ENCODE measurements at regions not wholly inside any gene's neighbourhood (a gene's known extent, or its start where the extent isn't known, plus 50 kb on each side); places are given as distances from the start of the nearest gene placed in this dataset.

- no peak for DNase-seq (ENCODE audit: low read depth in 2 of 2, low spot score in 1 of 2)
Measured at GRCh38 chrX:21056622-21057021, 317.6 kb upstream of the CNKSR2 start.

DNA sequence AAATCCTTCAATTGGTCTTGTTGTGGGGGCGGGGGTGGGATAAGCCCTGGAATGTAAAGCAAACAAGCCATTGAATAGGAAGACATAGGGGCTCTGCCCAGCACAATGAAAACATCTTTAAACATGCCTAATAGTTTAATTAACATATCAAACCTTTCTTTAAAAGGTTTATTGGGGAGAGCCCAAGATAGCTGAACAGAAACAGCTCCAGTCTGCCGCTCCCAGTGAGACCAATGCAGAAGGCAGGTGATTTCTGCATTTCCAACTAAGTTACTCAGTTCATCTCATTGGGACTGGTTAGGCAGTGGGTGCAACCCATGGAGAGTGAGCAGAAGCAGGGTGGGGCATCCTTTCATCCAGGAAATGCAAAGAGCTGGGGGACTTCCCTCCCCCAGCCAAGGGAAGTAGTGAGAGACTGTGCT is 327.2 kb upstream of the CNKSR2 start:
- no peak for DNase-seq (ENCODE audit: low read depth in 2 of 2, low spot score in 1 of 2)

- DNase-seq (ENCODE audit: low read depth in 2 of 2, low spot score in 1 of 2), result no peak
Measured at GRCh38 chrX:21014326-21014725, 359.9 kb upstream of the CNKSR2 start.

DNA sequence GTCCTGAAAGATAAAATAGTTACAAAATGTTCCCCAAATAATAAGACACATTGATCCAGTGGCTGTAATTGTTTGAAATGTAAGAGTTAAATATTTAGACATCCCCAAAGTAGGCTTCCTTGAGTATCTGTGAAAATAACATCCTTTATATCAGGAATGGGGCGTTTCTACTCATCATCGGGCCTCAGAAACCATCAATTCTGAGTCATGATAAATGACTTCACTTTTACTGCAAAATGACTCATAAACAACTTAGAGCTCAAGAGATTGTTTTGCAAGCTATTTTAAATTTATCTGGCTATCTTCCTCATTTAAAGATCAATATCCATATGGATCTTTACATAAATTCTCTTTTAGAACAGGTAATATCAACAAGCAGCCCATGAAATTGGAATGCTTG is 369.4 kb upstream of the CNKSR2 start:
- no peak for DNase-seq (ENCODE audit: low read depth in 2 of 2, low spot score in 1 of 2)

DNA sequence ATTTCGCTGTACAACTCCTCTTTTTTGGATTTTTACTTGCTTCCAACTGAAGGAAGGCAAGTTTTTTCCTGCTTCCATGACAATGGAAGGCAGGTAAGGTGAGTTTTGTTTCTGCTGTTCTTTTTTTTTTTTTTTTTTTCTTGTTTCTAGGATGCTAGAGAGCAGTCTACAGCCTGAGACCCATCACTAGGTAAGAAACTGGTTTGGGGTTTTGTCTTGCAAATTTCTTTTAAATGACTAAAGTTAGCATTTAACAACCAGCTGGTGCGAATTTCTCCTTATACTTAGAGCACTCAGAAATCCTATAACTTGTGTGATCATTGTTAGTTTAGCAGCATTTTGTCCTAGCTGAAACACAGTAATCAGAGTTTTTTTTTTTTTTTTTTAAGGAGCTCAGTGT is 378.4 kb upstream of the CNKSR2 start:
- no peak for DNase-seq (ENCODE audit: low read depth in 2 of 2, low spot score in 1 of 2)

GRCh38 chrX:20989361-20989760 is 384.9 kb upstream of the CNKSR2 start:
- no peak for DNase-seq (ENCODE audit: low read depth in 2 of 2, low spot score in 1 of 2)

- no peak for DNase-seq (ENCODE audit: low read depth in 2 of 2, low spot score in 1 of 2)
Measured at GRCh38 chrX:20988804-20989203, 385.4 kb upstream of the CNKSR2 start.

- DNase-seq (ENCODE audit: low read depth in 2 of 2, low spot score in 1 of 2), result no peak
Measured at GRCh38 chrX:20988118-20988517, 386.1 kb upstream of the CNKSR2 start.

DNA sequence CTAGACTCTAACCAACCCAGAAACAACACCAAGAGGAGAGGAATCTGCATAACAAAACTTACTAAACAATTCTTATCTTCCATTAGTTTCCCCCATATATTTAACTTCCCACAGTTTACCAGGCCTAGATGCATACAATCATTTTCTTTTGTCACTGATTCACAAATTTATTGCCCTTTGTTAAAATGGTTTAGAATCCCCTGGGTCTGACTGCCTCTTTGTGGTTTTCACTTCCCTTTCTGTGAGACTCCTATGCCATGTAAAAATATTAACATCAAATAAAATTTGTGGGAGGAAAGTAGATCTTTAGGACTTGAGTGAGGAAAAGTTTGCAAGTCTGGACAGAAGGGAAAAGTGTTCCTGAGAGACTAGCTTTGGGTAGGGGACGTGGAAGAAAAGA is 393.8 kb upstream of the CNKSR2 start:
- DNase-seq (ENCODE audit: low read depth in 2 of 2, low spot score in 1 of 2), result no peak

GRCh38 chrX:20974326-20974725 is 399.9 kb upstream of the CNKSR2 start:
- no peak for DNase-seq (ENCODE audit: low read depth in 2 of 2, low spot score in 1 of 2)

GRCh38 chrX:20973038-20973437 is 401.2 kb upstream of the CNKSR2 start:
- no peak for DNase-seq (ENCODE audit: low read depth in 2 of 2, low spot score in 1 of 2)

- no peak for DNase-seq (ENCODE audit: low read depth in 2 of 2, low spot score in 1 of 2)
Measured at GRCh38 chrX:20971250-20971649, 403.0 kb upstream of the CNKSR2 start.

DNA sequence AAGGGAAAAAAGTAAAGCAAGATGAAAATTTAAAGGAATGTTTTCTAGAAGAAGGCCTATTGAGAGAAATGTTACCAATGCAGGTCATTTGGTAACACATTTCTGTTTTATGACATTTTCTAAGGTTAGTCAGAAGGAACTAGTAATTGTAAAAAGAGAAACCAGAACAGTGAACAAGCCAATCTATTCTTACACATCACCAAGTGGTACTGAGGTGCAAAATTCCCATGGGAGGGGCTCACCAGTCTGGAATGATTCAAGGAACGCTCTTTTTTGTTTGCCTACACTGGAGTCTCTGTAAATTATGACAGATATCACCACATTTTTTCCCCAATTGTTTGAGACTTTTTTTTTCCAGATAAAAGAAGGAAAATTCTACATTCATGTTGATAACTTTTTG is 404.7 kb upstream of the CNKSR2 start:
- no peak for DNase-seq (ENCODE audit: low read depth in 2 of 2, low spot score in 1 of 2)

DNA sequence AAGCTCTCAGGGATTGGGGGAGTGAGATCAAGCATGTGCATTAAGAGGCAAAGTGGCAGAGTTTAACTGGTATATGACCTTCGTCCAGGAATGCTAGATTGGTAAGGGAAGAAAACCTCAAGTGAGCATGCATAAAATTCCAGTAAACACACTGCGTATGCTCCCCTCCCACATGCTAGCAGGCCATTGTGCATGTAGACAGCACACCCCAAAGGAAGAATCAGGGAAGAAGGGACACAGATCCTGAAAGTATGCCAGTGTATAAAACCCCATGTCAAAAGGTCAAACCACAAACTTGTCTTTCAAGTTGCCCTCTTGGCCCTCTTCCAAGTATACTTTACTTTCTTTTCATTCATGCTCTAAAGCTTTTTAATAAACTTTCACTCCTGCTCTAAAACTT is 405.2 kb upstream of the CNKSR2 start:
- DNase-seq (ENCODE audit: low read depth in 2 of 2, low spot score in 1 of 2), result no peak

GRCh38 chrX:20967725-20968124 is 406.5 kb upstream of the CNKSR2 start:
- no peak for DNase-seq (ENCODE audit: low read depth in 2 of 2, low spot score in 1 of 2)

DNA sequence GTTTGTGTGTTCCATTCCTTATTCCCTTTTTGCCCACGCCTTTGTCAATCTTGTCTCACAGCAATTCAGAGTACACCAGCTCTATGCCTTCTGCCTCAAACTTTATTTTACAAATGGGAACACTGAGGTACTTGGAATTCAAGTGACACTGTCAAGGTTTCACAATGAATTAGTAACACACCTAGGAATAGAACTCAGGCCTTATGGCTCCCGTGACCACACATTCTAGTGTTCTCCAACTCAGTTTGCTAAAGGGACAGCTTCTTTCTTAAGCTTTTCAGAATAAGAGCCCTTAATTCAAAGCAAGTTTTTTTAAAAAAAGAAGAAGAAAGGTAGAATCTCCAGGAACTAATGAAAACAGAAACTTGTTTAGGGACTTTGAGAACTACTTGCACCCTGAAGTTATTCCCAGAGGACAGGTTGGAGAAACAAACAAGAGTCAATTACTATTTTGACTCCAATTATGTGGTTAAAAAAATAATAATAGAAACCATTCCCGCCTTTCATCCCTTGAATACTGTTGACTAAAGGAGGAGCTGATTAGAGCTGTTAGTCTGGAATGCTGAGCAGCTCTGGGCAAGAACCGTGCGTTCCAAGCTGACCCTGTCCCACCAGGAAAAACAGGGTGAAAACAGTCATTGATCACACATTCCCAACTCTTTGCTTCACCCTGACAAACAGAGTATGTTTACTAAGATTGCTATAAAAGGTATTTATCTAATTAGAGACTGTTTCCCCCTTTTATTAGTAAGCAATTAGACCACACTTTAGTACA is 408.8 kb upstream of the CNKSR2 start:
- no peak for DNase-seq (ENCODE audit: low read depth in 2 of 2, low spot score in 1 of 2)

DNA sequence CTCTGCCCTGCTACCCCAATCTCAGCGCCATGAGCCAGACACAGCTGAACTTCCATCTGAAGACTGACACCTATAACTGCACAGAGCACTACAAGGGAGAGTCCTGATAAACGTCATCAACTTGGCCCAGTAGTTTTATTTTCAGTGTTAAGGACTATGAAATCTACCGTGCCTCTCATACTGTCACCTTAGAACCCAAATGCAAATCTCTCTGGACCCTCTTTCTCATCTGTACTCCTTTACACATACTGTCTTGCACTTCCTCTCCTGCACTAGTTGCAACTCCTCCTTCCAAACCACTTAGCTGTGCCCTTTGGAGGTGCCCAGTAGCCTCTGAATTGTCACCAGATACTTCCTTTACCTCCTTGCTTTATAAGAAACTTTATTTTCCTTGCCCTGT is 420.2 kb upstream of the CNKSR2 start:
- no peak for DNase-seq (ENCODE audit: low read depth in 2 of 2, low spot score in 1 of 2)

DNA sequence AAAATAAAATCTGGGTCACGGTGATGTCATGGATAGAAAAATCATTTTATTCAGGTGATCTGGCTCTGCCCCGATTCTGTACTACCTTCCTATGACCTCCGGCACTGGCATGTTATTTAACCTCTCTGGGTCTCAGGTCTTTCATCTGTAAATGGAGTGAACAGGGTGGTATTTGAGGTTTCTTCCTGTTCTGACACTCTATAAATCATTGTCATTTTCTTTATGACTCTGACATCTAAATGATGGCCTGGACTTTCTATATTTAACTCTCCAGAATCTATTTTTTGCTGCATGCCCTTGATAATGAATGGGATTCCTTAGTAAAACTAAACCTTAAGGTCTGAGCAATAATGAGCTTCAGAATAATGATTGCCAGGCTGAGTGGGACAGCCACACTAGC is 422.0 kb upstream of the CNKSR2 start:
- DNase-seq (ENCODE audit: low read depth in 2 of 2, low spot score in 1 of 2), result no peak

DNA sequence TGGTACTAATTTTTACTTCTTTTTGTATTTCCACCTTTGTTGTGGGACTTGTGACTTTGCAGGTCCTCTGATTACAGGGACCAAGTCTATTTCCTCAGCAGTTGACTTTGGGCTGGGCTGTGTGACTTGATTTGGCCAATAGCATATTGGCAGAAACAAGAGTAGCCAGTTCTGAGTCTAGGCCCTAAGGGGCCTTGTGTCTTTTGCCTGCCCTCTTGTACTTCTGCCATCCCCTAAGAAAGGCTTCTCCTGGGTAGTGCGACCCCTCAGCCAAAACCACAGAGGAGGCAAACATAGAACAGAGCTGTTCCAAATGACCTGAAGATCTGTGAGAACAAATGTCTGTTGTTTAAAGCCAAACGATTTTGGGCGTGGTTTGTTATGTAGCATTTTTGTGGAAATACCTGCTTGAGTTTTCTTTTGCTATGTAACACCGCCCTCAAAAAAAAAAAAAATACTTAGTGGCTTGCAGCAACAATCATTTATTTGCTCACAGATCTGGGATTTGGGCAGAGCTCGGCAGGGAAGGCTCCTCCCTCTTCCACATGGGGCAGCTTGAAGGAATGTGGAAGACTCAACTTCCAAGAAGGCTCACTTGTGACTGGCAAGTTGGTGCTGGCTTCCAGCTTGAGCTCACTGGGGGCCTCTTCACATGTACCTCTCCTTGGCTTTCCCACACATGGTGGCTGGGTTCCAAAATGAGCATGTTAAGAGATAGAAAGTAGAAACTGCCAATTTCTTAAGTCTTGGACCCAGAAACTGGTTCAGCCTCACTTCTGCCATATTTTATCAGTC is 423.0 kb upstream of the CNKSR2 start:
- DNase-seq (ENCODE audit: low read depth in 2 of 2, low spot score in 1 of 2), result no peak

DNA sequence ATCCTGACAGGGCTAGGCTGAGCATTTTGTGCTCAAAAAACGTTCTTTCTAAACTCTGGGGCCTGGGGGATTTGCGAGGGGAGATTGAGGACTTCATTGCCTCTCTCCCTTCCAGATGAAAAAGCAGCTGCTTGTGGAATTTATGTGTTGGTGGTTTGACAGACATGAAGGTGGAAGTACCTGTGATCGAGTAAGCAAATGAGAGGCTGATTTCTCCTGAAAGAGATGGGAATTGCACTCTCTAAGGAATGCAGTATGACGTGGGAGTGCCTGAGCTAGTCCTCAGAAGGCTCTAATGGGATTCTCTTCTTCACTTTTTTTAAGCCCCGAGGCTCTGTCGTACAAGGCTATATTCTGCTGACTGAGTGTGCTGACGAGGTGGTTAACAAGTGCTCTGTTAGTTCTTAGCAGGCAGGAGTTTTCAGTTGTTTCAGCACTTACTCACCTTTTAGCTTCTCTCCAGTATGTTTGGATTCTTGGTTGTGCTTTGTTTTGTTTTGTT is 426.8 kb upstream of the CNKSR2 start:
- no peak for DNase-seq (ENCODE audit: low read depth in 2 of 2, low spot score in 1 of 2)

DNA sequence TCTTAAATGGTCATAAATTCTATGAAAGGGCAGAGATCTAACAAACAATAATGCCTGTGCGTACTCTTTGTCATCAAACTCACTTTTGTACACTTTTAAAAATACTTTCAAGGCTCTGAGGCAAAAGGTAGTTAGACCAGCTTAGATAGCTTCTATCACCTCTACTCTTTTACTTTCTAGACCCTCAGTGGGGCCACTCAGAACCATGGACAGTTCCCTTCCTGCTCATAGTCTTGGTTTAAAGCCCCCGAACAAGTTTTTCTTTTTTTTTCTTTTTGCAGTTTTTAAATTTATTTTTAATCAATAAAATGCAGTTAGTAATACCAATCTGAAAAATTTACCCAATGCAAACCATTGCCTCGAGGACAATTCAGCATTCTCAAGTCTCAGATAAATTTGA is 460.5 kb upstream of the CNKSR2 start:
- no peak for DNase-seq (ENCODE audit: low read depth in 2 of 2, low spot score in 1 of 2)

DNA sequence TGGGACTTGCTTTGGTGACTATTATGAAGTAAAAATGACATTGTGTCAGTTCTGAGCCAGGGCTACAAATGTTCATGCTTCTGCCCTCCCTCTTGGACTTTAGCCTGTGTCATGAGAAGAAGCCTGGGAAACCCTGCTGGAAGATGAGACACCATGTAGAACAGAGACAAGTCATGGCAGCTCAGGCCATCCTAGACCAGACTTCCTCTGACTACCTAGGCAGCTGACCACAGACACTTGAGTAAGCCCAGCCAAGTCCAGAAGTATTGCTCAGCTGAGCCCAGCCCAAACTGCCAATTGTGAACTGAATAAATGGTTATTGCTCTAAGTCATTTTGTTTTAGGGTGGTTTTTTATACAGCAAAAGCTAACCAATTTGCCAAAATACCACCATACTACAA is 467.6 kb upstream of the CNKSR2 start:
- DNase-seq (ENCODE audit: low read depth in 2 of 2, low spot score in 1 of 2), result no peak
